PFSK-1 (cell line): ENCODE measurements at regions not wholly inside any gene's neighbourhood (a gene's known extent, or its start where the extent isn't known, plus 50 kb on each side); places are given as distances from the start of the nearest gene placed in this dataset.

ENCODE experiments used
- FOXP2 ChIP-seq: optimal IDR thresholded peaks from 2 replicates; pipeline ENCODE3; 2011; ENCODE audit warnings: borderline replicate concordance, control low read depth, inconsistent platforms; ENCODE audit not compliant: insufficient read depth; ENCODE audit errors: extremely low read length, extremely low read depth
- POLR2AphosphoS5 ChIP-seq: IDR thresholded peaks from 2 replicates; pipeline ENCODE4 v1.6.1; 2012; ENCODE audit warnings: low read depth, mild to moderate bottlenecking, control low read depth, low read length, moderate library complexity
- REST ChIP-seq, 2 experiments: IDR thresholded peaks; 2 replicates each; pipeline versions ENCODE4 v1.6.1 to v1.8.0; 2011 to 2012; ENCODE audit warnings: low read depth in 2 of 2, low read length in 2 of 2, control low read depth in 1 of 2, inconsistent platforms in 1 of 2, mild to moderate bottlenecking in 1 of 2, moderate library complexity in 1 of 2; ENCODE audit not compliant: insufficient read depth in 1 of 2
- SIN3A ChIP-seq: IDR thresholded peaks from 2 replicates; pipeline ENCODE4 v1.6.1; 2012; ENCODE audit warnings: mild to moderate bottlenecking, low read length, moderate library complexity, borderline replicate concordance; ENCODE audit not compliant: insufficient read depth
- TAF1 ChIP-seq: IDR thresholded peaks from 2 replicates; pipeline ENCODE4 v1.6.1; 2012; ENCODE audit warnings: low read length, control low read depth, borderline replicate concordance; ENCODE audit not compliant: insufficient read depth

- TF ChIP-seq REST (IDR thresholded peaks at IDR 0.05; ENCODE audit: insufficient read depth in 1 of 2, low read depth in 2 of 2, low read length in 2 of 2) (no peak), POLR2AphosphoS5 (no peak), TAF1 (no peak), FOXP2 (no peak), SIN3A (no peak)
These were observed 66.6 kb upstream of the OLFM4 start for GRCh38 chr13:52961987-52962386.

GRCh38 chr13:52961256-52961910 is 67.2 kb upstream of the OLFM4 start:
- TF ChIP-seq FOXP2, result no peak
- TF ChIP-seq POLR2AphosphoS5, result no peak
- no peak for TF ChIP-seq REST (IDR thresholded peaks at IDR 0.05; ENCODE audit: insufficient read depth in 1 of 2, low read depth in 2 of 2, low read length in 2 of 2)
- TF ChIP-seq TAF1, result no peak
- no peak for TF ChIP-seq SIN3A

GRCh38 chr13:52955472-52955874 is 73.1 kb upstream of the OLFM4 start:
- TF ChIP-seq TAF1, result no peak

GRCh38 chr13:52954838-52955237 is 73.8 kb upstream of the OLFM4 start:
- TF ChIP-seq REST (IDR thresholded peaks at IDR 0.05; ENCODE audit: insufficient read depth in 1 of 2, low read depth in 2 of 2, low read length in 2 of 2), result no peak
- TF ChIP-seq TAF1, result no peak
- TF ChIP-seq POLR2AphosphoS5, result no peak
- no peak for TF ChIP-seq SIN3A
- no peak for TF ChIP-seq FOXP2

- no peak for TF ChIP-seq REST (IDR thresholded peaks at IDR 0.05; ENCODE audit: insufficient read depth in 1 of 2, low read depth in 2 of 2, low read length in 2 of 2)
- TF ChIP-seq SIN3A, result no peak
- TF ChIP-seq FOXP2, result no peak
- no peak for TF ChIP-seq TAF1
- no peak for TF ChIP-seq POLR2AphosphoS5
These were observed 78.1 kb upstream of the OLFM4 start for GRCh38 chr13:52950436-52950956.
